ENCODE measurements at regions not wholly inside any gene's neighbourhood (a gene's known extent, or its start where the extent isn't known, plus 50 kb on each side); places are given as distances from the start of the nearest gene placed in this dataset.
"Not testable (repeated sequence)": the region's sequence is repeated elsewhere in the genome, so short reads cannot be mapped to it uniquely, and the experiment has no call there.

DNA sequence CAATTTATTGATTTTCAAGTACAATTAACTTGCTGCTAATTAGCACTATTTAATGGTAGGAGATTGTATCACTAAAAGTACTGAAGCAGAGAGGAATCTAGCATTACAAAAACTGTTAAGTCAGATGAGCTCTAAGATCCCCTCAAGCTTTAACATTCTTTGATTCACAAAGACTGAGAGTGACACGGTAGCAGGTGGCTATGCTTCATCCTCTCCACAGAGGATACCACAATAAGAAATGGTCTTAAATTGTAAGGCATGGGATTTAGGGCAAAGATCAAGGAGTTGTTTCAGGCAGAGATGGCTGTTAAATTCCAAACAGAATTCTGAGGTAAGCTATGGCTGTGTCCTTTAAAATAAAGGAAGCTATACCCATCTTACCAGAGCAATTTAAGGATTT is 67.8 kb upstream of the BEND6 start:
- no peaks in the 10 kb centered on the region for H3K36me3 Mint-ChIP-seq
- ChIA-PET CTCF (interaction anchor here (1.0 to 1.3 kb wide), 2 partner anchors 16 to 36 kb away, joined by 3 to 5 read pairs; no protein-coding TSS in a partner anchor), POLR2A (no interaction called here)
- no peak overlapping the region for H3K4me3 Mint-ChIP-seq
- H3K27me3 Mint-ChIP-seq = no peaks in the 10 kb centered on the region
- no peaks in the 10 kb centered on the region for H3K9me3 Mint-ChIP-seq
- DNase-seq = no peak
- no peak overlapping the region for H3K27ac Mint-ChIP-seq
- peaks cover 25% of the 10 kb centered on the region for H3K4me1 Mint-ChIP-seq (ENCODE audit: low read depth)
- intact Hi-C loops (cut with micrococcal nuclease) = no loop called here

DNA sequence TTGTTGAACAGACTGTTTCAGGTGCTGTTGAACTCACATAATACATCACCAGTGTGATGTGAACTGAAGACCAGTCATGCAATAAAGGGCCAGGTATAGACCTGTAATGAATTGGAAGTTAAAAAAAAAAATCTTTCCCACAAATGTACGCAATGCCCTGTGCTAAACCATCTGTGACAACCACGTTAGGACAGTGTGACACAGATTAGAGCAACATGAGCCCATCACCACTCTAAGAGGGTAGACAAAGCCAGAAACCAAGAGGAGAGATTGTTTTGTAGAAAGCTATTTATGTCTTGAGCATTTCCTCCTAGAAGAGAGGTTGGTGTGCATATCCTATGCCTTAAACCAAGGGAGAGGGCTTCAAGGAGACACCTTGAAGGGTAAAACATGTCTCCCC is 77.0 kb upstream of the BEND6 start:
- Mint-ChIP-seq H3K9me3 (no peaks in the 10 kb centered on the region), H3K4me1 (ENCODE audit: low read depth) (no peaks in the 10 kb centered on the region), H3K36me3 (no peaks in the 10 kb centered on the region), H3K4me3 (no peak overlapping the region), H3K27me3 (peaks cover 8% of the 10 kb centered on the region), H3K27ac (no peak overlapping the region)
- DNase-seq = no peak
- ChIA-PET POLR2A (no interaction called here), CTCF (interaction anchor here (1.3 kb wide), 1 partner anchor 26 kb away, joined by 3 read pairs; no protein-coding TSS in a partner anchor)
- intact Hi-C loops (cut with micrococcal nuclease) = no loop called here

DNA sequence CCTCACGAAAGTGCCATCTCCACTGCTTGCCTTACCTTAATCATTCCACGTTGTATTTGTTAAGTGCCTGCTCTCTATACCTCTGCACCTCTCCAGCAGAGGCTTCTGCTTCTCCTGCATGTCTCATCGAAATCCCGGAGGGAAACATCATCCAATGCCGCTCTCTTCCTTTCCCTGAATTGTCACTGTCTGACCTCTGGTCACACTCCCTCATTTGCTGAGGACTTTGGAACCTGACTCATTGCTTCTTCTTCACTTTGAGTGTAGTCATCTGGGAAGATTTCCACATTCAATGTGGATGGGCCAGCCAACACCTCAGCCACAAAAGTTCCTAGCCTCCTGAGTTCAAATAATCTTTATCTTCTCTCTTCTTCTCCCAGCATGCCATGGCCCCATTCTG is 78.9 kb upstream of the BEND6 start:
- ChIA-PET POLR2A (no interaction called here), CTCF (no interaction called here)
- Mint-ChIP-seq H3K27ac (no peak overlapping the region), H3K36me3 (no peaks in the 10 kb centered on the region), H3K9me3 (no peaks in the 10 kb centered on the region), H3K4me1 (ENCODE audit: low read depth) (no peaks in the 10 kb centered on the region), H3K27me3 (peaks cover 8% of the 10 kb centered on the region), H3K4me3 (no peak overlapping the region)
- no peak for DNase-seq
- intact Hi-C loops (cut with micrococcal nuclease) = no loop called here

DNA sequence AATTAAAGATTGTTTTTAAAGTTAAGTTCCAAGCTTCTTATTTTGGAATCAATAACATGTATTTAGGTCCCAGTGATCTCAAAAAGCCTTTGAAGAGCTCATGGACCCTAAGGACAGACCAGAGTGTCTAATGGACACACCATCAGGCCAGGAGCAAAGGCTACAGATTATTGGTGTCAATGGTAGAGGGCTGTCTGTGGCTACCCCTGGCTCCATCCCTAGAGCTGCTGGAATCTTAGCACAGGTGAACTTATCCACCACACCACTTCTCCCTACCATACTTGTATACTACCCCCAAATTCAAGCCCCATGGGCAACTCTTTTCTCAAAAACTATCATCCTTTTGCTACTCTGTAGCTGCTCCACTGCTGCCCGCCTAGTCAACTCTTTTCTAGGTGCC is 79.4 kb upstream of the BEND6 start:
- ChIA-PET CTCF (no interaction called here), POLR2A (no interaction called here)
- no peaks in the 10 kb centered on the region for H3K36me3 Mint-ChIP-seq
- no peak overlapping the region for H3K27ac Mint-ChIP-seq
- DNase-seq = no peak
- H3K9me3 Mint-ChIP-seq = no peaks in the 10 kb centered on the region
- no peak overlapping the region for H3K4me3 Mint-ChIP-seq
- H3K4me1 Mint-ChIP-seq (ENCODE audit: low read depth) = no peaks in the 10 kb centered on the region
- H3K27me3 Mint-ChIP-seq = peaks cover 8% of the 10 kb centered on the region
- intact Hi-C loops (cut with micrococcal nuclease) = no loop called here

DNA sequence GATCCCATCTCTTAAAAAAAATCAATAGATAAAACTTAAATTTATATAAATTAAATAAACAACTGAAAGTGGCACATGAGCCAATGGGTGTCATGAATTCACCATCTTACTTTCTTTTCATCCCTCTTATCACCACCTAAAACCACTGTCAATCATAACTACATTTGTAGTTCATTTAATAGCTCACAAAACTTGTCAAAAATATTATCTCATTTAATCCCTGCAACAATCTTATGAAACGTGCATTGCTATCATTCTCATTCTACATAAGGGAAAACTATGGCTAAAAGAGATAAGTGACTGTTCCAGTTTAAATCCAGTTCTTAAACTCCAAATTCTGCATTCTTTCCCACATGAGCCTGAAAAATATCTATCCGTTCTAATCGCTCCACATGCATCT is 80.6 kb upstream of the BEND6 start:
- no peaks in the 10 kb centered on the region for H3K4me1 Mint-ChIP-seq (ENCODE audit: low read depth)
- no peak for DNase-seq
- H3K27me3 Mint-ChIP-seq = peaks cover 8% of the 10 kb centered on the region
- H3K4me3 Mint-ChIP-seq = no peak overlapping the region
- H3K36me3 Mint-ChIP-seq = no peaks in the 10 kb centered on the region
- H3K27ac Mint-ChIP-seq = no peak overlapping the region
- intact Hi-C loops (cut with micrococcal nuclease) = no loop called here
- no peaks in the 10 kb centered on the region for H3K9me3 Mint-ChIP-seq
- ChIA-PET CTCF (no interaction called here), POLR2A (no interaction called here)

DNA sequence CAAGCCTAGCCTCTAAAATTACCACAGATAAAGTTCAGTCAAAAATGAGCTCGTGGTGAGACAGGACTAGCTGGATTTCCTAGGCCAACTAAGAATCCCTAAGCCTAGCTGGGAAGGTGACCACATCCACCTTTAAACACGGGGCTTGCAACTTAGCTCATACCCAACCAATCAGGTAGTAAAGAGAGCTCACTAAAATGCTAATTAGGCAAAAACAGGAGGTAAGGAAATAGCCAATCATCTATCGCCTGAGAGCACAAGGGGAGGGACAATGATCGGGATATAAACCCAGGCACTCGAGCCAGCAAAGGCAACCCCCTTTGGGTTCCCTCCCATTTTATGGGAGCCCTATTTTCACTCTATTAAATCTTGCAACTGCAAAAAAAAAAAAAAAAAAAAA is 84.9 kb upstream of the BEND6 start:
- CTCF ChIA-PET, H3K36me3 Mint-ChIP-seq: not testable (repeated sequence)

DNA sequence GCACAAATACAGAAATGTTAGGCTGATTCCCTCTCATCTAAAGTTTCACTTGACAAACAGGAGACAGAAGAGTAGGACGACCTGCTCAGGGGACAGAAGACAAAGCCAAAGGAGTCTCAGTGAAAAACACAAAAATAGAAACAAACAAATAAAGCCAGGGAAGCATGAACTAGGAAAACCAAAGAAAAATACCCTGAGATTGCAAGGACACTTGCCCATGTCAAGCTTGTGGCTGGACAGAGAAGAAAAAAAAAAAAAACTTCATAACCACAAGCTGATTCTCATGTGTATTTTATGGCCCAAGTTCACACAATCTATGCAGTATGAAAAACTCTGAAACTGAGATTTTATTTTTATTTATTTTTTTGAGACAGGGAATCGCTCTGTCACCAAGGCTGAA is 85.6 kb upstream of the BEND6 start:
- POLR2A ChIA-PET = no interaction called here
- H3K27me3 Mint-ChIP-seq = peaks cover 5% of the 10 kb centered on the region
- DNase-seq = no peak
- H3K4me1 Mint-ChIP-seq (ENCODE audit: low read depth) = no peaks in the 10 kb centered on the region
- H3K27ac Mint-ChIP-seq = no peak overlapping the region
- intact Hi-C loops (cut with micrococcal nuclease) = no loop called here
- no peaks in the 10 kb centered on the region for H3K36me3 Mint-ChIP-seq
- CTCF ChIA-PET = interaction anchor here (2.4 kb wide), 1 partner anchor 33 kb away, joined by 6 read pairs; no protein-coding TSS in a partner anchor
- H3K9me3 Mint-ChIP-seq = no peaks in the 10 kb centered on the region
- H3K4me3 Mint-ChIP-seq = no peak overlapping the region

More for the DNA sequence above, 84.9 kb upstream of the BEND6 start:
- H3K4me1 Mint-ChIP-seq (ENCODE audit: low read depth); H3K27ac Mint-ChIP-seq; H3K27me3 Mint-ChIP-seq; H3K9me3 Mint-ChIP-seq; POLR2A ChIA-PET; intact Hi-C loops (cut with micrococcal nuclease); H3K4me3 Mint-ChIP-seq; DNase-seq: not testable (repeated sequence)

DNA sequence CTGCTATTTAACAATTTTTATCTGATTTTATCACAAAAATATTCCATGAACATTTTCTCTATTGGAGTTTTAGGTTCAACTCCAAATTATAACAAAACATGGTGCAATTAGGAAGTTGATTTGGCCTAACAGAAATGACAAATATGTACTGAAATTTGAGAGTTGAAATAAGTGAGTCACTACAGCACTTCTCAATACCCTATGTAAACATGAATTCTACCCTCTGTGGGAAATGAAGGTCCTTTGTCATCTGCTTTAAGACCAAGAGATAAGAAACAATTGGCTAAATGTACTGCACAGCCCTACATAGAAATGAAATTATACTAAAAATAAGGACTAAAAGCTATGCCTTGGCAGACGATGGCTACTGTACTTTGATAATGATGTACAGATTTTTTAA is 86.2 kb upstream of the BEND6 start:
- Mint-ChIP-seq H3K4me3 (no peak overlapping the region), H3K27me3 (peaks cover 5% of the 10 kb centered on the region), H3K9me3 (no peaks in the 10 kb centered on the region), H3K27ac (no peak overlapping the region), H3K4me1 (ENCODE audit: low read depth) (no peaks in the 10 kb centered on the region), H3K36me3 (no peaks in the 10 kb centered on the region)
- ChIA-PET POLR2A (no interaction called here), CTCF (interaction anchor here (2.4 kb wide), 1 partner anchor 34 kb away, joined by 6 read pairs; no protein-coding TSS in a partner anchor)
- DNase-seq = no peak
- intact Hi-C loops (cut with micrococcal nuclease) = no loop called here

DNA sequence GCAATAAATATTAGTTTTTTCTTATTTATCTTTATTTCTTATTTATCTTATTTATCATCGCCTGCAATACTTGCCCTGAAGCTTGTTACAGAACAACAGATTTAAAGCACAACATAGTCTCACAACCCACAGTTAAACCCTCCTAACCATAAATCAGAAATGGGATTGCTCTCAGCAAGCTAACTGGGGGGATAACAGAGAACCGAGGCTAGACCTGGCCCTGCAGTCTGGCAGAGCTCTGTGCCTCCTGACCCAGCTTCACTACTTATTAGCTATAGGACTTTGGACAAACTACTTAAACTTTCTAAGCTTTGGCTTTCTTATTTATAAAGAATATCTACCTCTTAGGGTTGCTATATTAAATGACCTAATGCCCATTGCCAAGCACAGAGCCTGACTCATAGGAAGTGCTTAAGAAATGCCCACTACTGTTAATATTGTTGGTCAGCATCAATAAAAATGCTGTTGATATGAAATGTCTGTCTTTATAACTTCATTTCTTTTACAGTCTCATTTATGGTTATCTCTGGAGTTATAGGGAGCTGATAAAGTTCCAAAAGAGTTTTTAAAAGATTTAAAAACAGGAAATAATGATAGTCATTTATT is 87.9 kb upstream of the BEND6 start:
- no peaks in the 10 kb centered on the region for H3K9me3 Mint-ChIP-seq
- H3K27ac Mint-ChIP-seq = no peak overlapping the region
- no peaks in the 10 kb centered on the region for H3K36me3 Mint-ChIP-seq
- peaks cover 5% of the 10 kb centered on the region for H3K27me3 Mint-ChIP-seq
- CTCF ChIA-PET = interaction anchor here (2.4 kb wide), 1 partner anchor 35 kb away, joined by 6 read pairs; no protein-coding TSS in a partner anchor
- intact Hi-C loops (cut with micrococcal nuclease) = no loop called here
- POLR2A ChIA-PET = no interaction called here
- H3K4me1 Mint-ChIP-seq (ENCODE audit: low read depth) = peaks cover 3% of the 10 kb centered on the region
- H3K4me3 Mint-ChIP-seq = no peak overlapping the region
- DNase-seq = no peak

DNA sequence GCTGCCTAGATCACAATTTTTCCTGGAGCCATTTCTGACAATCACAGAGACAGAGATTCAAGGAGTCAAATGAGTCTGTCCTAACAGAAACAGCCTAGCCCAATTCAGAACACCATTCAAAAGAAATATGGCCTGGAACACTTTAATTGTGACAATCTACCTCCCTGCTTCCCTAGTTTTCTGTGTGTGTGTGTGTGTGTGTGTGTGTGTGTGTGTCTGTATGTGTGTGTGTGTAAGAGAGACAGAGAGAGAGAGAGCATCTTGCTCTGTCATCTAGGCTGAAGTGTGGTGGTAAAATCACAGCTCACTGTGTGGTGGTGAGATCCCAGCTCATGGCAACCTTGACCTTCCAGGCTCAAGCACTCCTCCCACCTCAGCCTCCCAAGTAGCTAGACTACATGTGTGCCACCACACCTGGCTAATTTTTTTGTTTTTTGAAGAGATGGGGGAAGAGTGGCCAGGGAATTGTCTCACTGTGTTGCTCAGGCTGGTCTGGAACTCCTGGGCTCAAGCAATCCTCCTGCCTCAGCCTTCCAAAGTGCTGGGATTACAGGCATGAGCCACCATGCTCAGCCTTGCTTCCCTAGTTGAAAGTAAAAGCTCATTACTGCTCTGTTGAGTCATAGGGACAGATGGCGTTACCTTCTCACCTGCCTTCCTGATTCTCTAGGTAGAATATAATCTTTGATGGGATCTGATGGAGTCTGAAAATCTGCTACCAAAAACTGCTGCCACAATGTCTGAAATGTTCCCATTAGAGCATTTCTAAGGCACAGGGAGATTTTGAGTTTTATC is 89.6 kb upstream of the BEND6 start:
- CTCF ChIA-PET = no interaction called here

DNA sequence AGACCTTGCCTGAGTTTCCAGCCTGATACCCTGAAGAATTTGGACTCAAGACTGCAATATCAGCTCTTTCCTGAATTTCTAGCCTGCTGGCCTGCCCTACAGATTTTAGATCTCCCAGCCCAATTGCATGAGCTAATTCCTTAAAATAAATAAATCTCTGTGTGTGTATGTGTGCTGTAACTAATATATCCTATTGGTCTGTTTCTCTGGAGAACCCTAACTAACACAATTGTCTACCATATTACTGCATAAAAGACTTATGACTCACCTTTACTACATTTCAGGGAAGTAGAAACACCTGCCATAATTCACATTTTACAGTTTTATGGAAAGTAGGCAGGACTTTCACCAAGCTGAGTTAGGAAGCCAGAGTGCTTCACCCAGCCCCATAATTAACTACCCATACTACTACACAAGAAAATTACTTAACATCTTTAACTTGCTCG is 90.7 kb upstream of the BEND6 start:
- CTCF ChIA-PET = interaction anchor here (0.7 kb wide), 1 partner anchor 40 kb away, joined by 3 read pairs; no protein-coding TSS in a partner anchor

More for the DNA sequence above, 89.6 kb upstream of the BEND6 start:
- intact Hi-C loops (cut with micrococcal nuclease) = no loop called here
- no peaks in the 10 kb centered on the region for H3K36me3 Mint-ChIP-seq
- no peak overlapping the region for H3K4me3 Mint-ChIP-seq
- H3K4me1 Mint-ChIP-seq (ENCODE audit: low read depth) = peaks cover 3% of the 10 kb centered on the region
- peaks cover 9% of the 10 kb centered on the region for H3K27me3 Mint-ChIP-seq
- POLR2A ChIA-PET = no interaction called here
- H3K9me3 Mint-ChIP-seq = no peaks in the 10 kb centered on the region
- H3K27ac Mint-ChIP-seq = no peak overlapping the region
- DNase-seq = no peak

DNA sequence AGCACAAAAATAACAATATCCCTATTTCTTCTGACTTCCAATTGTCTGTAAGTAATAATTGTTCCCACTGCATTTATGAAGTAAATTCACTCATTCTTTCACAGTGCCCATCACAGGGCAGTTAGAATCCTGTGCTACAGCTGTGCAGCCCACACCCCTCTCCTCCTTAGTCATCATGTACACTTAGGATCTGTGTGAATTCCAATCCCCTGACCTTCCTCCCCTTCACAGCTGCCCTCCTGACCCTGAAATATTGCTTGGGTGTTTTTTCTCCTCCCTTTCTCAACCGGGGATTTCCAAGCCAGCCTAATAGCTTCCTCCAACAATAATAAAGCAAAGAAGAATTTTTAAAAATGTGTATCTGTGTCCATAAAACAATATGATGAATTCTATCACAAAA is 91.5 kb upstream of the BEND6 start:
- Mint-ChIP-seq H3K27ac (no peak overlapping the region), H3K27me3 (peaks cover 11% of the 10 kb centered on the region), H3K4me1 (ENCODE audit: low read depth) (peaks cover 3% of the 10 kb centered on the region), H3K36me3 (no peaks in the 10 kb centered on the region), H3K4me3 (no peak overlapping the region), H3K9me3 (no peaks in the 10 kb centered on the region)
- DNase-seq = no peak
- ChIA-PET CTCF (interaction anchor here (1.5 kb wide), 1 partner anchor 11 kb away, joined by 4 read pairs; no protein-coding TSS in a partner anchor), POLR2A (no interaction called here)
- intact Hi-C loops (cut with micrococcal nuclease) = no loop called here

More for the DNA sequence above, 90.7 kb upstream of the BEND6 start:
- H3K27me3 Mint-ChIP-seq = peaks cover 11% of the 10 kb centered on the region
- POLR2A ChIA-PET = no interaction called here
- H3K36me3 Mint-ChIP-seq = no peaks in the 10 kb centered on the region
- no peaks in the 10 kb centered on the region for H3K9me3 Mint-ChIP-seq
- no peak overlapping the region for H3K27ac Mint-ChIP-seq
- intact Hi-C loops (cut with micrococcal nuclease) = no loop called here
- no peak overlapping the region for H3K4me3 Mint-ChIP-seq
- H3K4me1 Mint-ChIP-seq (ENCODE audit: low read depth) = peaks cover 3% of the 10 kb centered on the region
- DNase-seq = no peak
